Hematopoietic multipotent progenitor cell treated with erythropoietin and hydrocortisone succinate and interleukin-3 and kit ligand, for 4 days (in vitro differentiated cells): ENCODE measurements at regions not wholly inside any gene's neighbourhood (a gene's known extent, or its start where the extent isn't known, plus 50 kb on each side); places are given as distances from the start of the nearest gene placed in this dataset.

Experiments
- DNase-seq: peaks from one replicate; pipeline ENCODE4 v3.0.0-alpha.2; 2015

DNA sequence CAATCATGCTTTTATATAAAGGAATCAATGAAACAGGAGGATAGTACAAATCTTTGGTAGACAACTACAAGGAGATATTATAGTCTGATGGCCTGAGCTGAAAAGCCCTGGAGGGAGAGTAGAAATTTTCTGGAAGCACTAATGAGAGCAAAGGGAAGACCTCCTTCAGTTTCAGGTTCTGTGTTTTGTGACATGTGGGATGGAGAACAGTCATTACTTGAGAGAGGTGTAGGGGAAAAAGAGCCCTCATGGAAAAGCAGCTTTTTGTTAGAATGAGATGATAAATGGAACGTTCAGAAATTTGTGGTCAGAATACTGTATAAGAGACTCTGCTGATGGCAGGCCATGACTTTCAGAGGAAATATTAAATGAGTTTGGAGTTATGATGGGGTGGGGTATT, 360.6 kb upstream of the MEF2C start:
- no peak for DNase-seq

DNA sequence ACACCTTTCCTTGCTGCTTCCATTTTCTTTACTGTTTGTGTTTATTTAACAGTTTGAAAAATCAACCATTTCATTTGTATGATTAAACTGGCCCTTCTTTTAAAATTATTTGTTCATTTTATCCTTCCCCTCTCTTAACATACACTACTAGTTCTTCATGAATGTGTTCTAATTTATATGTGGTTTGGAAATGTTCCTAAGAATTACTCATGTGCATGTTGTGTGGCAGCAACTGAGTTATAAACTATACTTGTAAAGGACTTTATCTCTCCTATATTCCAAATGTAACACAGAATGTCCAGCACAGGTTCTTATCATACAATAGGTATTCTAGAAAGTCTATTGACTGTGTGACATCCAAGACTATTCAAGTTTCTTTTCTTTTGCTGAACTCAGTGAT, 358.2 kb upstream of the MEF2C start:
- DNase-seq, result no peak

GRCh38 chr5:89236900-89237299, 353.9 kb upstream of the MEF2C start:
- DNase-seq, result no peak

DNA sequence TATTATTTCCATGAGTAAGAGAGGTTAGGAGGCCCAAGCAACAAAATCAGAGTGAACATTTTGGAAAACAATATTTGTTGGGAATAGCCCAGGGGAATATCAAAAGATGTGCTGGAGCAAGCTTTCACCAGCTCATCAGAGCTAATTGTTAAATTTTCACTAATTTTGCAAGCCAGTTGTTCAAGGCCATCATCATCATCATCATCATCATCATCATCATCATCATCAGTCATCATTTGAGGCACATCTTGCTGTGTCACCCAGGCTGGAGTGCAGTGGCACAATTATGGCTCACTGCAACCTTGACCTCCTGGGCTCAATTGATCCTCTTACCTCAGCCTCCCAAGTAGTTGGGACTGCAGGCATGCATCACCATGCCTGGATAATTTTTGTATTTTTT, 350.5 kb upstream of the MEF2C start:
- DNase-seq, result no peak

DNA sequence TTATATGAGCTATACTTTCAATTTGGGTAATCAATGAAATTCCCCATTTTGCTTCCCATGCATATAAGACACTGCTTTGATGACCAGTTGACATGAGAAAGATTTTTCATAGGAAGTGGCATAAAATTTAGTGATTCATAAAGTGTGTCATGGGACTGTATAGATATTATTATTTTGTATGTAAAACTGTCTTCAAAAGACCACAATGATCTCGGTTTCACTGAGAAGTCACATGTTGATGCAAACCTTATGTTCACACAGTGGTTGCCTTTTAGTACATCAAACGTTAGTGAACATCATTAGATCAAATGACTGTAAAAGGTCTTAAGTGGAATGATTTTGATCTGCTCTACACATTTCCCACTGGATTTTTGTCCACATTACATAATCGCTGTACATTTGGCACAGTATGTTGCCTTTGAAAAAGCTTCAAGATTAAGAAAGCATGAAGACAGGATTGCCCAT, 349.2 kb upstream of the MEF2C start:
- DNase-seq, result no peak

- no peak for DNase-seq
These were observed 347.2 kb upstream of the MEF2C start for GRCh38 chr5:89230178-89230577.

DNA sequence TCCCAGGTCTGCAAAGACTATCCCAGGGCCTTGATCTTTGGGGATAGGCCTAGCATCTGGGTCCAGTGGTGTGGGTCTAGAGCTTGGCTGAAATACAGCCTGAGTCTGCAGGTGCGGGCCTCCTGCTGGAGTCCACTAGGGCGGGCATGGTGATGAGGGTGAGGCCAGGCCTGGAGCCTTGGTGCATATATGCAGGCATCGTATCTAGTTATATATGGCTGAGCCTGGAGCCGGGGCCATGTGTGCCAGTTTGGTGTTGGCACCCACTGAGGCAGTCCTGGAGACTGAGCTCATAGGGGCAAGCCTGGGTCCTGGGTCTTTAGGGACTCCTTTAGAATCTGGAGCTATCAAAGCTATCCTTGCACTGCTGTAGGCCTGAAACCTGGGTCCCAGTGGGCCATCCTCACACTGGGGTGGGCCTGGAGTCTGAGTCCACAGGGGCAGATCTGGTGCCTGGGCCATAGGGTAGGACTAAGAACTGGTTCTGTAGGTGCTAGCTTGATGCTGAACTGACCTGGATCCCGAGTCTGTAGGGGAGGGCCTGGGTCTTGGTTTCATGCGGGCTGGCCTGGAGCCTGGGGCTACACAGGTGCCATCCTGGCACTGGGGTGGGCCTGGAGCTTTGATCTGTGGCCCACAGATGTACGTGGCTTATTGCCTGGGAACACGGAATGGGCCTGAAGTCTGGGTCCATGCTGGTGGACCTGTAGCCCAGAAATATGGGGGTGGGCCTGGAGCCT, 346.5 kb upstream of the MEF2C start:
- DNase-seq, result no peak

GRCh38 chr5:89228355-89228754, 345.4 kb upstream of the MEF2C start:
- no peak for DNase-seq

DNA sequence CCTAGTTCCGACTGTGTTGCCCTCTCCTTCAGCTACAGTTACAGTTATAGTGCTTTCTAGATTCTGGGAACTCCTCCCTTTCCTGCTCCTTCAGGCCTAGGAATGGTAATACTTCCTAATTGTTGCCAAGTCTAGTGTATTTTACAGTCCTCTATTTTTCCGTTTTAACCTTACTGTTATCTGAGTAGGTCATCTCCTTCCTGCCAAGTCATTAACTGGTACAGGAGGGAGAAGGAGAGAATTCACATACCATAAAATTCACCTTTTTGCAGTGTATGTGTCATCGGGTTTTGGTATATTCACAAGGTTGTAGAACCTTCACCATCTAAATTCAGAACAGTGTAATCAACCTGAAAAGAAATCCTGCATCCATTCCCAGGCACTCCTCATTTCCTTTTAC, 335.4 kb upstream of the MEF2C start:
- DNase-seq, result no peak

GRCh38 chr5:89216606-89217005, 333.6 kb upstream of the MEF2C start:
- DNase-seq, result no peak

DNA sequence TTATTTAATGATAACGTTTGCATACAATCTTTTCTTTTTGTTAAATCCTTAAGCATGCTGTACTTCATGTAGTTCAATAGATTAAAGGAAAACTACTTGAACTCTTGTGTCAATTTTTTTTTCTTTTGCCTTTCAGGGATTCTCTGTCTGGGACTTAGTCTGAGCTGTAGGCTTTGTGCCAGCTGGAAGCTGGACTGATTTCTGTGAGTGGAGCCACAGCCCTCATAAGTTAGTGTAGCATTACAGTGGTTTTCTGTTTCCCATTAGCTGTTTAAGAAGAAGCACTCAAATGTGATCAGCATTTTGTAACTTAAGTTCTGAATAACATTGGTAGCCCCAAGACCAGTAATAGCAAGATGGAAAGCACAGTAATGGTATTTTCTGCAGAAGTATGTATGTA, 330.6 kb upstream of the MEF2C start:
- DNase-seq, result no peak

- DNase-seq, result no peak
These were observed 328.9 kb upstream of the MEF2C start for GRCh38 chr5:89211836-89212235.

DNA sequence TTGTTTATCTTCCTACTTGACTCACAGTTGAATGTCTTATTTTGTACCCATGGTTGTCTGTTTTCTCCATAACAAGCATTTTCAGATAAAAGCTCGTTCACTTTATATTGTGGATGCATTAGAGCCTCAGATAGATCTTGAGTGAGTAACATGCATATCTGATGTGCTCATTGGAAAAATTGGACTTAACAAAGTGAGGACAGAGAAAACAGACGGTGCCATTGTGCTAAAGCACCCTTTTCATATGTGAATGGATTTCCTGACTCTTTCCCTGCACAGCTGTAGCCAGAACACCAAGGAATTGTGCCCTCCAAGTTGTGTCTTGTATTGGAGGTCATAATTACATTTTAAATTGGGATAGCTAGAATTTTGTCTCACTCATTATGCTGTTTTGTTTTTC, 325.8 kb upstream of the MEF2C start:
- DNase-seq, result no peak

DNA sequence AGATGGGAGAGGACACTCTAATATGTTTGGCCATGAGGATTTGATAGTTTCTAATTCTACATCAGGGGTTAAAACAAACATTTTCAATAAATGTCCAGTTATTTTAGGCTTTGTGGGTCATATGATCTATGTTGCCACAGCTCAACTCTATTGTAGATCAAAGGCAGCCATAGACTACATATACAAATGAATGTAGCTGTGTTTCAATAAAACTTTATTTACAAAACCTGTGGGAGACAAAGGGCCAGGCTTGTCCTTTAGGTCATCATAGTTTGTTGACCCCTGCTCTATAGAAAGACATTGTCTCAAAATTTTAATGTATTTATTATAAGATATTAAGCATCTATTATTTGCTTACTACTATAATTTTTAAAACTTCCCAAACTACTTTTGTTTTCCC, 325.4 kb upstream of the MEF2C start:
- no peak for DNase-seq

- no peak for DNase-seq
These were observed 321.8 kb upstream of the MEF2C start for GRCh38 chr5:89204756-89205155.

DNA sequence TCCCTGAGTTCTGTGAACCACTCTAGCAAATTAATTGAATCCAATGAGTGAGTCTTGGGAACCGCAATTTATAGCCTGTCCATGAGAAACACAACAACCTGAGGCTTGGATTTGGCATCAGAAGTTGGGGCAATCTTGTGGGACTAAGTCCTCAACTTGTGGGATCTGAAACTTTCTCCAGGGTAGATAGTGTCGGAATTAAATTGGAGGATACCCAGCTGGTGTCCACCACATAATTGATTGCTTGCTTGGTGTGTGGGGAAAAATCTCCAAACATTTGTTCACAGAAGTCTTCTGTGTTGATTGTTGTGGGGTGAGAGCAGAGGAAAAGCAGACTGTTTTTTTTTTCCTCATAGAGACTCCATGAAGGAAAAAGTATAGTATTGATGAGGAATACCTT, 320.6 kb upstream of the MEF2C start:
- DNase-seq, result no peak

DNA sequence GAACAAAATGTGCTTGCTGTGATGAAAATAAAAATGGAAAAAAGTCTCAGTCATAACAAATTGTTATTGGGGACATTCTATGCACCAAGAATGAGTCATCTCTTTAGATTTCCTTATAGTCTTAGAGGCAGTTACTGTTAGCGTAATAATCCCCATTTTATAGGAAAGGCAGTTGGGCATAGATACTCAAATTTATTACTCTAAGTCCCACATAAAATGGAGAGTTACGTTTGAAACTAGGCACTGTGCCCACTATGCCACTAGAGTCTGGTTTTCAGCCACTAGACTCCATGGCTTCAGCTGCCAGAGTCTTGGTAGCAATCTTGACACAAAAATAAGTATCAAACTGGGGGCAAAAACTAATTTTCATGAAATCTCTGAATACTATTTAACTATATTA, 317.9 kb upstream of the MEF2C start:
- DNase-seq, result no peak

DNA sequence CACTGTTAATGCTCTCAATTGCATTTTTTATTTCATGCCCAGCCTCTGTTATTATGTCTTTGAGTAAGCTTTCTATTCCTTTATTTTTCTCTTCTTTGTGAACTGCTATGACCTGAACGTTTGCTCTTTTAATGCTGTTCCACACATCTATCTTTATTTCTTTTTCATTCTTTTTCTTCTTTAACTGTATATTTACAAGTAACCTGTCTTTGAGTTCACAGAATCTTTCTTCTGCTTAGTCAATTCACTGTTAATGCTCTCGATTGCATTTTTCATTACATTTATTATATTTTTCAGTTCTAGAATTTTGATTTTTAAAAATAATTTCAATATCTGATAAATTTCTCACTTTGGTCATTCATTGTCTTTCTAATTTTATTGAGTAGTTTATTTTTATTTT, 316.3 kb upstream of the MEF2C start:
- DNase-seq, result no peak

- no peak for DNase-seq
These were observed 308.4 kb upstream of the MEF2C start for GRCh38 chr5:89191374-89191773.

DNA sequence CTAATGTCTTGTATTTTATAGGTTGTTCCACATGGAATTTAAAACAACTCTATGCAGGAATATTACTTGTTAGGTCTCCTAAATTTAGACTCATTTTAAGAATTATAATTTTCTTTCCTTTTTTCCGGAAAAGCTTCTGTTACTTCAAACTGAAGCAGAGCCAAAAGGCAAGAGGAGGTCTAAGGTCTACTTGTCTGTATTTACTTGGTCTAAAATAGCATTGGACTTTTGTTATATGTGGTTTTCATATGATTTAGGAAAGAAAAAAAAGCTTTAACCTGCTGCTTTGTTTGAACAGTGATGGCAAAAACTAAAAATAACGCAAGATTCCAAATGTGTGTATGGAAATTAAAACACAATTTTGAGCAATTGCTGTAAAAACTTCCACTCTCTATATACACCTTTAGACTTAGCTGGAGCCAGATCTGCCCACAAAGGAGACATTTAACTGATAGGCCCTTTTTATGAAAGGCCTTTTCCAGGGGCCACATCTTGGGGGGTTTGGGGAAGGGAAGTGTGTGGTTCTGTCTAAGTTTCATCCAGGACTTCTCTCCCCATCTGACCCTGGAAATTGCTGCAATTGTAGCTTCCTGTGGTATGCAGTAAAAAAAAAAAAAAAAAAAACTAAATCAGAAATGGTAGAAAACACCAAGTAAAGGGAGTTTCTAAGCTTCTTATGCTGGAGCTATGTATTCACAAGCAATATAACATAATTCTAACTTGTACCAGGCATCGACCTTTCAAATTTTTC, 307.7 kb upstream of the MEF2C start:
- peak; percentile 23 for DNase-seq

DNA sequence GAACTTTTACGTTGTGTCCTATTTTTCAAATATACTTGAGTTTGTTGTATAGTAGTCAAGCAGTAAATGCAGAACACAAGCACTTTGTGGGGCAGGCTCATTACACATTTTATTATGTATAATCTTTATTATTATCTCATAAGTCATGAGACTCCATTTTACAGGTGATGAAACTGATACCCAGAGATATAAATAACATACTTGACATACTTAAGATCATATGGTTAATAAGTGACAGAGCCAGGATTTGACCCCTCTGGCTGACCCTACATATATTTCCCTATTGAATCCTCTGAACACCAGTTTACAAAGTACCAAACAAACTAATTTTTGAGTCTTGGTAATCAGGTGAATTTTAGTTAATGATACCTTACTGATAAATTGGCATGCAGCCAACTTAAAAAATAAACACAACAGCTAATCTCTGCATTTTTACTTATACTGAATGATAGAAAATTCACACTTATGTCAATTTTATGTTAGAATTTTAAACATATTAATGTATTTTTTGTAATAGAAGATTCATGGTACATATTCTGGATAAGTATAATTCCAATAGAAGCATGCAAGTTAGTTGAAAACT, 305.0 kb upstream of the MEF2C start:
- DNase-seq, result no peak

DNA sequence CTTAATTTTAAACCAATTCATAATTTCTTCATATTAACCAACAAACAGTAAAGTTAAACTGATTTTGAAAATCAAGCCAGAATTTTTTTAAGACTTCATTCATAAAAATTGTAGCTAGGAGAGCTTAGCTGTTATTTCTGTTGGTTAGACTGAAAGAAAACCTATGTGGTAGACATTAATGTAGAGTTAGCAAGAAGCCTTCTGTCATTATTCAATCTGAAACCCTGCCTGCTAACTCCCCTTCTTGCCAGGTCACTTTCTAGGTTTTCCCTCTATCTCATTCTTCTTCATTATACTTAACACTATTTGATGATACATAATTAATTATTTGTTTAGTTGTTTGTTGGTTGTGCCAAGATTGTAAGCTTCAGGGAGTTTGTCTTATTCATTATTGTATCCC, 304.3 kb upstream of the MEF2C start:
- no peak for DNase-seq

DNA sequence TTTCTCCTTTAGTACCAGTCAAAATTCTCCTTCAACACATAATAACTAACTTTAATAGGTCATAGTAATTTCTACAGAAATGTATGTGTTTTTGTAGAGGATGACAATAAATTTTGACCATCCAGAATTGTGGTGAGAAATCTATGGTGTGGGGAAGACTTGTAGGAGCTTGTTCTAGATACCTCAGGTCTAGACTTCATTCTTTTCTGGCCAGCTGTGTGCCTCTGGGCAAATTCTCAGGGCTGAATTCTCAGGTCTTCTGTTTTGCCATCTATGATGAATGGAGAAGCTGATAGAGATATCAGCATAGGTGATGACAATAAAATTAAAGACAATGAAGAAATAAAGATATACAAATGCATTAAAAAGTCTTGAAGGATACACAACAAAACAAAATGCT, 298.6 kb upstream of the MEF2C start:
- no peak for DNase-seq

DNA sequence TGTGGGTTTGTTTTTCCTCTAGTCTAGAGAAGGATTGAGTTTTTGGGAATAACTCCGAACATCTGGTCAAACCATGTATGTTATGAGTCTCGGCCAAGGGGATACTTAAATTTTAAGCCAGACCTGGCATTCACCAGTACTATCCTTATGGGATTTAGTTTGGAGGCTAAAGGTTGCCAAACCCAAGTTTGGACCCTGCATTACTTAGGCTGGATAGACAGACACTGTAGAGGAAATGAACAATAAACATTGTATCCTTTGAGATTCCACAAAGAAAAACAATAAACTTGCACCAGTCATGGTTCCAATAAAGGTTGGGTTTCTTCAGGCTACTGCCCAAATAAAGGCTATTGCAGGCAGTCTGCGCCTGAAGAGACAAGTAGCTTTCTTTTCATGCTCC, 296.7 kb upstream of the MEF2C start:
- DNase-seq, result no peak
